OCI-LY1 (cell line): ENCODE measurements at regions not wholly inside any gene's neighbourhood (a gene's known extent, or its start where the extent isn't known, plus 50 kb on each side); places are given as distances from the start of the nearest gene placed in this dataset.
"Not testable (repeated sequence)": the region's sequence is repeated elsewhere in the genome, so short reads cannot be mapped to it uniquely, and the experiment has no call there.

ENCODE experiments used
- H2AFZ ChIP-seq: fragments of 200-600 bp; sonication (generic), shearing (Covaris generic); 2 replicates; pipeline ENCODE4 v1.6.0; 2014; ENCODE audit warnings: antibody characterized with exemption, mild to moderate bottlenecking, low read length
- H3F3A ChIP-seq: fragments of 200-600 bp; sonication (generic), shearing (Covaris generic); 2 replicates; pipeline ENCODE4 v1.6.0; 2014; ENCODE audit warnings: mild to moderate bottlenecking, antibody characterized with exemption, low read length, moderate library complexity; ENCODE audit not compliant: insufficient read depth
- H3K27ac ChIP-seq: fragments of 200-600 bp; sonication (generic); 2 replicates; pipeline ENCODE4 v1.5.1; 2014; ENCODE audit warnings: low read length, mixed run types, mild to moderate bottlenecking, low read depth; ENCODE audit not compliant: poor library complexity, severe bottlenecking
- H3K27me3 ChIP-seq: fragments of 200-600 bp; sonication (generic); 2 replicates; pipeline ENCODE4 v1.6.0; 2014; ENCODE audit warnings: antibody characterized with exemption, mild to moderate bottlenecking, low read length, moderate library complexity; ENCODE audit not compliant: insufficient read depth
- H3K36me3 ChIP-seq: fragments of 200-600 bp; sonication (generic); 2 replicates; pipeline ENCODE4 v1.6.1; 2014; ENCODE audit warnings: mild to moderate bottlenecking, antibody characterized with exemption, low read length, moderate library complexity, mixed read lengths; ENCODE audit not compliant: insufficient read depth
- H3K4me1 ChIP-seq: fragments of 200-600 bp; sonication (generic); 2 replicates; pipeline ENCODE4 v1.5.1; 2014; ENCODE audit warnings: mild to moderate bottlenecking, low read length, moderate library complexity; ENCODE audit not compliant: insufficient read depth, severe bottlenecking
- H3K4me2 ChIP-seq: fragments of 200-600 bp; sonication (generic), shearing (Covaris generic); 2 replicates; pipeline ENCODE4 v1.6.1; 2014; ENCODE audit warnings: low read length
- H3K4me3 ChIP-seq: fragments of 200-600 bp; sonication (generic); 2 replicates; pipeline ENCODE4 v1.5.1; 2014; ENCODE audit warnings: low read length, low read depth, mild to moderate bottlenecking, mixed read lengths; ENCODE audit not compliant: poor library complexity, severe bottlenecking
- H3K79me2 ChIP-seq: fragments of 200-600 bp; shearing (Covaris generic); 2 replicates; pipeline ENCODE4 v1.6.1; 2016; ENCODE audit warnings: mixed run types, low read length, mixed read lengths; ENCODE audit not compliant: insufficient read depth
- H3K9ac ChIP-seq: fragments of 200-600 bp; sonication (generic), shearing (Covaris generic); 2 replicates; pipeline ENCODE4 v1.6.1; 2014; ENCODE audit warnings: mild to moderate bottlenecking, low read length, mixed read lengths
- H3K9me2 ChIP-seq: fragments of 200-600 bp; sonication (generic), shearing (Covaris generic); 2 replicates; pipeline ENCODE4 v1.6.1; 2014; ENCODE audit warnings: low read depth, mild to moderate bottlenecking, low read length, mixed read lengths
- H3K9me3 ChIP-seq: fragments of 200-600 bp; shearing (Covaris generic); 2 replicates; pipeline ENCODE4 v1.6.1; 2014; ENCODE audit warnings: low read length, mixed read lengths
- H4K20me1 ChIP-seq: fragments of 200-600 bp; sonication (generic), shearing (Covaris generic); 2 replicates; pipeline ENCODE4 v1.6.0; 2016; ENCODE audit warnings: mild to moderate bottlenecking, low read length; ENCODE audit not compliant: insufficient read depth
- CTCF ChIP-seq: fragments of 200-600 bp; sonication (generic), shearing (Covaris generic); IDR thresholded peaks from 2 replicates; pipeline ENCODE4 v1.5.1; 2017; ENCODE audit warnings: mild to moderate bottlenecking, antibody characterized with exemption, low read length, moderate library complexity, mixed read lengths
- EZH2 ChIP-seq: fragments of 200-600 bp; sonication (generic), shearing (Covaris generic); IDR thresholded peaks from 2 replicates; pipeline ENCODE4 v1.8.0; 2017; ENCODE audit warnings: borderline replicate concordance, mixed run types, mild to moderate bottlenecking, antibody characterized with exemption, low read length, moderate library complexity, mixed read lengths

DNA sequence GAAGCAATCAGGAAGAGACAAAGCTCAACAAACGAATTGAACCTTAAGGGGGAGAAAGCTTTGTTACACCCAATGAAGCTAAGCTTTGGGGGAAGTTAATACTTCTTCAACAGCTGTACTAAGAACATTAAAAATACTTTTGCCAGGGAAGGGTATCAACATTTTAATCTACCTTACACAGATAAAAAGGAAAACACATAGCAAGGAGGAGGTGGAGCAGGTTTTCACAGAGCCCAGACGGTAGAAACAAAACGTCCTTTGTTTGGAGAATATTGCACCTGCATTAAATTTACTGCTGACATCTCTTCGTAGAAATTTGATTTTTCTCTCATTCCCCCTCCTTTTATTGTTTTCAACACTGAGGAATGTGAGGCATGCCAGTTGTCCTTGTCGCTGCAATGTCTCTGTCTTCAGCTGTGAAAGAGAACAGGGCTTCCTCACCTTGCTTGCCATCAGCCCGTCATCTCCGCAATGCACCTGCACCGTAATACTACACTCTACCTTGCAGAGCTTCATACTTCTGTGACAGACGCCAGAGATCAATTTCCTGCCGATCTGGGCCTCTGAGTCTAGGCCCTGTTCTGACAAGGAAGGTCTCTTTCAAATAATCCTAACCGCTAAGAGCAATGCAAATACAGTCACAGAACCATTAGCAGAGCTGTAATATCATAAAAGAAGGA, 270.8 kb downstream of the SPRY2 start:
- H2AFZ ChIP-seq: no peak overlapping the region
- H3F3A ChIP-seq: no peaks in the 10 kb centered on the region
- H3K9ac ChIP-seq: no peak overlapping the region
- H3K4me3 ChIP-seq: no peak overlapping the region
- H3K4me1 ChIP-seq: no peaks in the 10 kb centered on the region
- no peak overlapping the region for H3K27ac ChIP-seq
- no peaks in the 10 kb centered on the region for H3K9me3 ChIP-seq
- no peak overlapping the region for H3K4me2 ChIP-seq
- no peaks in the 10 kb centered on the region for H3K36me3 ChIP-seq
- H3K79me2 ChIP-seq: no peaks in the 10 kb centered on the region
- TF ChIP-seq CTCF: no peak
- no peak for TF ChIP-seq EZH2
- no peaks in the 10 kb centered on the region for H3K27me3 ChIP-seq
- H4K20me1 ChIP-seq: no peaks in the 10 kb centered on the region
- H3K9me2 ChIP-seq: no peaks in the 10 kb centered on the region

DNA sequence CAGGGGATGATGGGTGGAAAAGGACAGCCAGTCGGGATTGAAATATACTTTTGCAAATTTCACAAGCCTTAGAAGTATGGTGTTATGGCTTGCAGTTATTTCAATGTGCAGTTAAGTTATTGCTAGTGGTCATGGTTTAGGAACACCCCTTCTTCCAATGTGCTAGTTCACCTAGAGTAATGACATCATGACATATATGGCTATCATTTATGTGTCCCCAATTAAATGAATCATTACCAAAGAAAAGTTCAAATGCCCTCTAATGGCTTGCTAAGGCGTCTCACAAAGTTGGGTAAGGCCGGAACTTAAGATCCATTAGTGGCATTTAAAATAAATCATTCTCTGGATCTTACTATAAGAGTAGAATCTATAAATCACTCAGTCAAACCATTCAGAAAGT, 271.6 kb downstream of the SPRY2 start:
- no peaks in the 10 kb centered on the region for H3K36me3 ChIP-seq
- no peaks in the 10 kb centered on the region for H3K9me2 ChIP-seq
- H3K4me1 ChIP-seq: no peaks in the 10 kb centered on the region
- TF ChIP-seq EZH2 (no peak), CTCF (no peak)
- no peak overlapping the region for H3K4me2 ChIP-seq
- H3K4me3 ChIP-seq: no peak overlapping the region
- H3F3A ChIP-seq: no peaks in the 10 kb centered on the region
- H3K27ac ChIP-seq: no peak overlapping the region
- H3K79me2 ChIP-seq: no peaks in the 10 kb centered on the region
- no peak overlapping the region for H2AFZ ChIP-seq
- H3K9me3 ChIP-seq: no peaks in the 10 kb centered on the region
- no peaks in the 10 kb centered on the region for H3K27me3 ChIP-seq
- no peaks in the 10 kb centered on the region for H4K20me1 ChIP-seq
- no peak overlapping the region for H3K9ac ChIP-seq

GRCh38 chr13:80065996-80066395, 274.9 kb downstream of the SPRY2 start:
- no peaks in the 10 kb centered on the region for H3K9me2 ChIP-seq
- no peaks in the 10 kb centered on the region for H3K4me1 ChIP-seq
- TF ChIP-seq EZH2 (no peak), CTCF (no peak)
- H3K9ac ChIP-seq: no peak overlapping the region
- H3F3A ChIP-seq: no peaks in the 10 kb centered on the region
- no peak overlapping the region for H2AFZ ChIP-seq
- H3K27ac ChIP-seq: no peak overlapping the region
- H3K27me3 ChIP-seq: no peaks in the 10 kb centered on the region
- no peaks in the 10 kb centered on the region for H3K9me3 ChIP-seq
- no peaks in the 10 kb centered on the region for H3K36me3 ChIP-seq
- H3K4me2 ChIP-seq: no peak overlapping the region
- H3K79me2 ChIP-seq: no peaks in the 10 kb centered on the region
- no peaks in the 10 kb centered on the region for H4K20me1 ChIP-seq
- H3K4me3 ChIP-seq: no peak overlapping the region

DNA sequence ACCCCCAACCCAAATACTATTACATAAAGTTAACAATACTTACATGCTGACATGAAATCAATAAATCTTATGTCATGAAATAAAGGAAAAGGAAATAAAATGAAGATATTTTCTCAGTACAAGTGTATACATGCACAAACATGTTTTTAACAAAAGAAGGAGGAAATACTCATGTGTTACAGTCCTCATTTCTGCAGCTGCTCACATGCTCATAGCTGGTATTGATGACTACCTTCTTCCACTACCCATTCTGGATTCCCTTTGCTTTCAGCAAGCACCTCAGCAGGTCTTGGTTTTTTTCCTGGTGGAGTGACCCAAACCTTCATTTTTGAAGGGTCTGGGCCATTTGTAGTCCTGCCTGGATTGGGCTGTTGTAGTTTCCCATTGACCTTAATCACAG, 278.5 kb downstream of the SPRY2 start:
- H3K27me3 ChIP-seq, H3K79me2 ChIP-seq, H3K4me2 ChIP-seq, H3K27ac ChIP-seq, H3K9ac ChIP-seq, H3K9me3 ChIP-seq, H3K4me3 ChIP-seq, H3F3A ChIP-seq, H2AFZ ChIP-seq, H4K20me1 ChIP-seq, H3K9me2 ChIP-seq, H3K4me1 ChIP-seq, H3K36me3 ChIP-seq: not testable (repeated sequence)
